HG02798 (cell line): ENCODE measurements at regions not wholly inside any gene's neighbourhood (a gene's known extent, or its start where the extent isn't known, plus 50 kb on each side); places are given as distances from the start of the nearest gene placed in this dataset.
"Not testable (repeated sequence)": the region's sequence is repeated elsewhere in the genome, so short reads cannot be mapped to it uniquely, and the experiment has no call there.

ENCODE experiments used
- ATAC-seq: cut with Tn5 transposase; IDR thresholded peaks from one replicate; pipeline ENCODE4 v1.9.1; 2021; ENCODE audit warnings: mild to moderate bottlenecking; ENCODE audit not compliant: unreplicated experiment, poor library complexity

GRCh38 chr16:64116151-64116550 is 1005.7 kb downstream of the CDH11 start:
- ATAC-seq = no peak

- no peak for ATAC-seq
Measured at GRCh38 chr16:64109241-64109640, 1012.6 kb downstream of the CDH11 start.

GRCh38 chr16:64102654-64103053 is 1019.2 kb downstream of the CDH11 start:
- ATAC-seq = no peak

GRCh38 chr16:64098451-64098850 is 1023.4 kb downstream of the CDH11 start:
- ATAC-seq = no peak

GRCh38 chr16:64096689-64097088 is 1025.2 kb downstream of the CDH11 start:
- no peak for ATAC-seq

- no peak for ATAC-seq
Measured at GRCh38 chr16:64094992-64095634, 1026.8 kb downstream of the CDH11 start.

GRCh38 chr16:64094181-64094965 is 1027.5 kb downstream of the CDH11 start:
- ATAC-seq = no peak

GRCh38 chr16:64092271-64092670 is 1029.6 kb downstream of the CDH11 start:
- no peak for ATAC-seq

- no peak for ATAC-seq
Measured at GRCh38 chr16:64090327-64090726, 1031.5 kb downstream of the CDH11 start.

- no peak for ATAC-seq
Measured at GRCh38 chr16:64089697-64090096, 1032.2 kb downstream of the CDH11 start.

GRCh38 chr16:64088838-64089237 is 1033.0 kb downstream of the CDH11 start:
- no peak for ATAC-seq

- no peak for ATAC-seq
Measured at GRCh38 chr16:64085296-64085695, 1036.6 kb downstream of the CDH11 start.

- no peak for ATAC-seq
Measured at GRCh38 chr16:64084706-64085105, 1037.2 kb downstream of the CDH11 start.

GRCh38 chr16:64083428-64084129 is 1038.3 kb downstream of the CDH11 start:
- no peak for ATAC-seq

- no peak for ATAC-seq
Measured at GRCh38 chr16:64077242-64077641, 1044.6 kb downstream of the CDH11 start.

- no peak for ATAC-seq
Measured at GRCh38 chr16:64074706-64075105, 1047.2 kb downstream of the CDH11 start.

- ATAC-seq = not testable (repeated sequence)
Measured at GRCh38 chr16:64072131-64072730, 1049.6 kb downstream of the CDH11 start.

- no peak for ATAC-seq
Measured at GRCh38 chr16:64065523-64065922, 1056.3 kb downstream of the CDH11 start.

- ATAC-seq = no peak
Measured at GRCh38 chr16:64061621-64062020, 1060.2 kb downstream of the CDH11 start.

GRCh38 chr16:64060631-64061030 is 1061.2 kb downstream of the CDH11 start:
- no peak for ATAC-seq

- ATAC-seq = no peak
Measured at GRCh38 chr16:64058685-64059084, 1063.2 kb downstream of the CDH11 start.
